ENCODE measurements at regions not wholly inside any gene's neighbourhood (a gene's known extent, or its start where the extent isn't known, plus 50 kb on each side); places are given as distances from the start of the nearest gene placed in this dataset.
A peak's percentile ranks its signal among the peaks of the same experiment; 100 is the strongest.

DNA sequence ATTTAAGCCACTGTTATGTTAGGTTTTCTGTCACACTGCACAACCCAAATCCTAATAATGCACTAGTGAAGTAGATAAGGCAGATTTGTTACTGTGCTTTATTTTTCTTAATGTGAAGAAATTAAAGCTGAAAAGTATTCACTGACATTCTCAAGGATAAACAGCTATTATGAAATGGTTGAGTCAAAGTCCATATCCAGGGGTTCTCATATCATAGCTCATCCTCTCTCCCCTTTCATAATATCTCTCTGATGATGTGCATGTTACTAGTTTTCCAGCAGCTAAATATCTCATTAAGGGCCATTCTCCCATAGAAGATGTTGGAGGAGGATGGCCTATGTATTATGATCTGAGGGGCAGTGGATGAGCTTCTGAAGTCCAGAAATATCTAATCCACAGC, 53.6 kb upstream of the CCDC190 start:
- Histone ChIP-seq H3K9me3 (ENCODE audit: control insufficient read depth in 2 of 2, insufficient read depth in 1 of 2, low read depth in 1 of 2, low read length in 1 of 2) (no peaks in the 10 kb centered on the region), H3K27ac (ENCODE audit: low read depth in 2 of 2, low read length in 1 of 2) (peak overlapping the region in 1 of 2 donors; percentile 91), H3K4me3 (ENCODE audit: low read depth in 1 of 2, low read length in 2 of 2) (no peak overlapping the region), H3K36me3 (ENCODE audit: control insufficient read depth in 2 of 2, insufficient read depth in 2 of 2, low read length in 1 of 2) (no peaks in the 10 kb centered on the region), H3K27me3 (ENCODE audit: control insufficient read depth in 1 of 2, insufficient read depth in 2 of 2, low read length in 2 of 2) (no peaks in the 10 kb centered on the region), H3K4me1 (ENCODE audit: control insufficient read depth in 2 of 2, insufficient read depth in 2 of 2, low read length in 1 of 2) (no peaks in the 10 kb centered on the region)

DNA sequence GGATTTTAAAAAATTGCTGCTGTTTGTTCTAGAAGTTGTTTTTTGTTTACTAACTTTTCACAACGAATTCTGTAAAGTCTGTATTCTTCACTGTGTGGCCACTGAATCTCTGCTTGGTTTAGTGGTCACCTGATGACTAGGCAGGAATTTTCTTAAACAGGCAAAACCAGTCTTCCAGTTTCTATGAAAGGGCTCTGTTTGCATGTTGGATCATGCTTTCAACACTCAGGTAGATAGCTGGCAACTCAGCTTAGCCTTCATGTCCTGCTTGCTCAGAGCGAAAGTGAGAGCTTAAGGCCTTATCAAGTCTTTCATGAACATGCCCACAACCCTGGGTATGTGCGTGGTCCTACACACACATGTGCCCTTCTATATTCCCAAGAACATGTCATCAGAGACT, 52.4 kb upstream of the CCDC190 start:
- Histone ChIP-seq H3K36me3 (ENCODE audit: control insufficient read depth in 2 of 2, insufficient read depth in 2 of 2, low read length in 1 of 2) (no peaks in the 10 kb centered on the region), H3K27ac (ENCODE audit: low read depth in 2 of 2, low read length in 1 of 2) (peak overlapping the region; percentile 82 to 91), H3K4me1 (ENCODE audit: control insufficient read depth in 2 of 2, insufficient read depth in 2 of 2, low read length in 1 of 2) (no peaks in the 10 kb centered on the region), H3K9me3 (ENCODE audit: control insufficient read depth in 2 of 2, insufficient read depth in 1 of 2, low read depth in 1 of 2, low read length in 1 of 2) (no peaks in the 10 kb centered on the region), H3K4me3 (ENCODE audit: low read depth in 1 of 2, low read length in 2 of 2) (no peak overlapping the region), H3K27me3 (ENCODE audit: control insufficient read depth in 1 of 2, insufficient read depth in 2 of 2, low read length in 2 of 2) (no peaks in the 10 kb centered on the region)
- WGBS, 2 donors, result 42 to 55% methylated on average over 3 of the region's 3 CpGs

DNA sequence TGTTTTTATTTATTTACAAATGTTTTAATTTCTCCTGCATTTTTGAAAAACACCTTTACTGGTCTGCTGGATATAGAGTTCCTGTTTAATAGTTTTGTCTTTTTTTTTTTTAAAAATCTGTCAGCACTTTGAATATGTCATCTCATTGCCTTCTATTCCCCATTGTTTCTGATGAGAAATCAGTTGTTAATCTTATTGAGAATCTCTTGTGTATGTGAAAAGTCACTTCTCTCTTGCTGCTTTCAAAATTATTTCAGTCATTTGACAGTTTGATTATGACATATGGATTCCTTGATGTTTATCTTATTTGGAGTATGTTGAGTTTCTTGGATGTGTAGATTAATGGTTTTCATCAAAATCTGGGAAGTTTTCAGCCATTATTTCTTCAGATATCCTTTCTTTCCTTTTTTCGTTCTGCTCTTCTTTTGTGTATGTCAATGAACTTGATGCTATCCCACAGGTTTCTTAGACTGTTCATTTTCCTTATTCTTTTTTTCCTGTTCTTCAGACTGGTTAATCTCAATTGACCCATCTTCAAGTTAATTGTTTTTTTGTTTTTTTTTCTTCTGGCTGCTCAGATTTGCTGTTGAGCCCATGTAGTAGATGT, 51.2 kb upstream of the CCDC190 start:
- no peaks in the 10 kb centered on the region for H3K27me3 ChIP-seq (ENCODE audit: control insufficient read depth in 1 of 2, insufficient read depth in 2 of 2, low read length in 2 of 2)
- H3K27ac ChIP-seq (ENCODE audit: low read depth in 2 of 2, low read length in 1 of 2), result peak overlapping the region in 1 of 2 donors; percentile 63
- WGBS, 2 donors, result 100% methylated on average over 1 of the region's 1 CpG
- no peaks in the 10 kb centered on the region for H3K36me3 ChIP-seq (ENCODE audit: control insufficient read depth in 2 of 2, insufficient read depth in 2 of 2, low read length in 1 of 2)
- no peaks in the 10 kb centered on the region for H3K4me1 ChIP-seq (ENCODE audit: control insufficient read depth in 2 of 2, insufficient read depth in 2 of 2, low read length in 1 of 2)
- no peak overlapping the region for H3K4me3 ChIP-seq (ENCODE audit: low read depth in 1 of 2, low read length in 2 of 2)
- no peaks in the 10 kb centered on the region for H3K9me3 ChIP-seq (ENCODE audit: control insufficient read depth in 2 of 2, insufficient read depth in 1 of 2, low read depth in 1 of 2, low read length in 1 of 2)
